Adrenal gland (tissue), 9 donors: ENCODE measurements at regions not wholly inside any gene's neighbourhood (a gene's known extent, or its start where the extent isn't known, plus 50 kb on each side); places are given as distances from the start of the nearest gene placed in this dataset.
"Not testable (repeated sequence)": the region's sequence is repeated elsewhere in the genome, so short reads cannot be mapped to it uniquely, and the experiment has no call there.

Experiments used
- DNase-seq, 7 donors: peaks; one replicate each; pipeline ENCODE4 v3.0.0-alpha.2; 2019 to 2020
- H3K27ac ChIP-seq, 5 donors: fragments of 200-600 bp; sonication (generic) in 4 of 5; 1 replicate in 3 of 5; 2 replicates in 2 of 5; pipeline versions ENCODE4 v1.5.1 to v1.8.0; 2016 to 2020; ENCODE audit warnings: mild to moderate bottlenecking in 1 of 5
- H3K27me3 ChIP-seq: fragments of 200-600 bp; 2 replicates; pipeline ENCODE4 v1.8.0; 2021
- H3K36me3 ChIP-seq, 2 donors: fragments of 200-600 bp; replicated peaks in 1 of 2; 1 replicate in 1 of 2; 2 replicates in 1 of 2; pipeline versions ENCODE4 v1.5.1 to v1.8.0; 2018 to 2022
- H3K4me1 ChIP-seq, 2 donors: fragments of 200-600 bp; replicated peaks in 1 of 2; 1 replicate in 1 of 2; 2 replicates in 1 of 2; pipeline versions ENCODE4 v1.5.1 to v1.8.0; 2018 to 2021
- H3K4me3 ChIP-seq, 4 donors: fragments of 200-600 bp; sonication (generic) in 3 of 4; one replicate each; pipeline ENCODE4 v1.5.1; 2016 to 2018
- H3K9me3 ChIP-seq, 3 donors: fragments of 200-600 bp; sonication (generic) in 1 of 3; replicated peaks in 1 of 3; 1 replicate in 2 of 3; 2 replicates in 1 of 3; pipeline versions ENCODE4 v1.5.1 to v1.8.0; 2016 to 2021
- POLR2A ChIP-seq, 2 donors: fragments of 450-650 bp; IDR thresholded peaks; one replicate each; pipeline ENCODE4 v1.6.1; 2017; ENCODE audit warnings: antibody characterized with exemption in 2 of 2, mild to moderate bottlenecking in 2 of 2, moderate library complexity in 1 of 2
- WGBS, 4 donors: extraction: QIAGEN DNeasy Blood & Tissue Kit in 2 of 4; methylation state at CpG; one replicate each; pipeline versions ENCODE4 v1.1.5 to v1.1.7; 2013 to 2017; 5-methylcytosine and 5-hydroxymethylcytosine counted together
- intact Hi-C, 2 donors: fragments of 100-400 bp; cut with DNase I; formaldehyde crosslinking; loops; one replicate each; pipeline versions ENCODE4 v1.14.1 to v1.15.0; 2022 to 2023
- TF ChIP-seq, protein P1 (sequence below), 6 experiments: fragments of 450-650 bp in 4 of 6; fragments of 200-600 bp in 2 of 6; sonication (generic) in 1 of 6; IDR thresholded peaks; 1 replicate in 5 of 6; 2 replicates in 1 of 6; pipeline versions ENCODE4 v1.5.1 to v1.8.0; 2016 to 2021; ENCODE audit warnings: antibody characterized with exemption in 6 of 6, mild to moderate bottlenecking in 2 of 6, moderate library complexity in 1 of 6
- donor health status: healthy with polysubstance abuse.
- donor health status: Bipolar disorder and iron deficiency.
- donor health status: DM: yes; HTN: yes; CAD: no.
- donor health status: DM: no; HTN: no; CAD: no.
- donor health status: DM: no; HTN: no; CAD: no.

DNA sequence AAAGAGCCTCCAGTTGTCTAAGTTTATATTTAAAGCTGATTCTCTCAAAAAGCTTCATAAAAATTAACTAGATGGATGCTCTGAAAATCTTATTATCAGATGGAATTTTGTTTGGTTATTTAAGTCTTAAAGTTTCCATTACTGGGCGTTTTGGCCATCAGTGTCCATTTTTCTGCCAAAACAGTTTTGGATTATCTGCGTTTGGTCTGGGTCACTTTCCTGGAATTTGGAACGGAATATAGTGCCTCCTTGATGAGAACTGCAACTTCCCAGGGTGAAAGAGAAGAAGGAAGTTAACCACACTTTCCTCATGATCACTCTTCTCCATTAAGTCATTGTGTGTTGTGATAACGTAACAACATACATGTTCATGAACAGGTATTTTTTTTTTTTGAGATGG is 764.9 kb upstream of the AUTS2 start:
- TF ChIP-seq, protein P1, sequence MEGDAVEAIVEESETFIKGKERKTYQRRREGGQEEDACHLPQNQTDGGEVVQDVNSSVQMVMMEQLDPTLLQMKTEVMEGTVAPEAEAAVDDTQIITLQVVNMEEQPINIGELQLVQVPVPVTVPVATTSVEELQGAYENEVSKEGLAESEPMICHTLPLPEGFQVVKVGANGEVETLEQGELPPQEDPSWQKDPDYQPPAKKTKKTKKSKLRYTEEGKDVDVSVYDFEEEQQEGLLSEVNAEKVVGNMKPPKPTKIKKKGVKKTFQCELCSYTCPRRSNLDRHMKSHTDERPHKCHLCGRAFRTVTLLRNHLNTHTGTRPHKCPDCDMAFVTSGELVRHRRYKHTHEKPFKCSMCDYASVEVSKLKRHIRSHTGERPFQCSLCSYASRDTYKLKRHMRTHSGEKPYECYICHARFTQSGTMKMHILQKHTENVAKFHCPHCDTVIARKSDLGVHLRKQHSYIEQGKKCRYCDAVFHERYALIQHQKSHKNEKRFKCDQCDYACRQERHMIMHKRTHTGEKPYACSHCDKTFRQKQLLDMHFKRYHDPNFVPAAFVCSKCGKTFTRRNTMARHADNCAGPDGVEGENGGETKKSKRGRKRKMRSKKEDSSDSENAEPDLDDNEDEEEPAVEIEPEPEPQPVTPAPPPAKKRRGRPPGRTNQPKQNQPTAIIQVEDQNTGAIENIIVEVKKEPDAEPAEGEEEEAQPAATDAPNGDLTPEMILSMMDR (IDR thresholded peaks at IDR 0.05): no peak
- TF ChIP-seq POLR2A (IDR thresholded peaks at IDR 0.05): no peak
- no peak for DNase-seq
- Histone ChIP-seq H3K27me3 (no peaks in the 10 kb centered on the region), H3K36me3 (no peaks in the 10 kb centered on the region), H3K27ac (no peak overlapping the region), H3K4me3 (no peak overlapping the region), H3K4me1 (no peaks in the 10 kb centered on the region), H3K9me3 (no peaks in the 10 kb centered on the region)
- intact Hi-C loops: no loop called here
- WGBS, 4 donors: 52 to 67% (median 62%) methylated on average over 4 of the region's 4 CpGs

DNA sequence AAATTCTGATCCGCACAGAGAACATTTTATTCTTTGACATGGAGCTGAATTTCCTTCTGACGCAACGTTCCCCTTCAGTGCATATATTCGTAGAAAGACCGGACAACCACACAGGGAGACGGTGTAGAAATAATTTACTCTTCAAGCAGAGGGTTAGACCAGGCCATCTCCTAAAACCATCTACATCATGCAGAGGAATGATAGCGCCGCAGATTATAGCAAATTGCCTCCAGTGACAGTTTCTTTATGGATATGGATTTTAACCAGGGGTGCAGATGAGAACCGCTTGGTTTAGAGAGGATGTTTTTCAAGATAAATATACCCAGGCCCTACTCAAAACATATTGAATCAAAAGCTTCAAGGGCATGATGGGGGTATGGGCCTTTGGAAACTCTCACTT is 759.3 kb upstream of the AUTS2 start:
- H3K27me3 ChIP-seq: no peaks in the 10 kb centered on the region
- H3K4me3 ChIP-seq: no peak overlapping the region
- no peaks in the 10 kb centered on the region for H3K9me3 ChIP-seq
- no peaks in the 10 kb centered on the region for H3K4me1 ChIP-seq
- H3K27ac ChIP-seq: no peak overlapping the region
- TF ChIP-seq, protein P1 (IDR thresholded peaks at IDR 0.05): no peak
- TF ChIP-seq POLR2A (IDR thresholded peaks at IDR 0.05): no peak
- 91 to 95% (median 92%) methylated on average over 9 of the region's 9 CpGs for WGBS, 4 donors
- intact Hi-C loops: no loop called here
- no peaks in the 10 kb centered on the region for H3K36me3 ChIP-seq
- DNase-seq: no peak

DNA sequence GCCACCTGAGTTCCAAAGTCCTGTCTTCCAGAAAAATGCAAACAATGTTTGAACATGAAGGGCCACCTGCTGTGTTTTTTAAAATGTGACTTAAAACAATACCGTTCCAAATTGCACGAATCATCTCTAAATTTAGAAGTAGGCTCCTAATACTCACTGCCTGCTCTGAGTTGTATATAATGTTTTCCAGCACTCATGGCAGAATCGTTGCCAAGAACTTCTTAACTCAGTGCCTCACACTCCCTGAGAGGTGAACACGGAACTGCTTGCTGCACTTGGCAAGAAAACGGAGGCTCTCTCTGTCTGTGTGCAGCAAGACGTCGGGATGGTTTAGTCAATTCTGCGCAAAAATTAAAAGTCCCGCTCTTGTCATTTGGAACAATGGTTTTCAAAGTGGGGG is 757.3 kb upstream of the AUTS2 start:
- Histone ChIP-seq H3K4me1 (no peaks in the 10 kb centered on the region), H3K4me3 (no peak overlapping the region), H3K36me3 (no peaks in the 10 kb centered on the region), H3K27ac (no peak overlapping the region), H3K27me3 (no peaks in the 10 kb centered on the region), H3K9me3 (no peaks in the 10 kb centered on the region)
- intact Hi-C loops: no loop called here
- no peak for DNase-seq
- WGBS, 4 donors: 63 to 72% (median 69%) methylated on average over 9 of the region's 9 CpGs
- TF ChIP-seq, protein P1 (IDR thresholded peaks at IDR 0.05): no peak
- TF ChIP-seq POLR2A (IDR thresholded peaks at IDR 0.05): no peak

DNA sequence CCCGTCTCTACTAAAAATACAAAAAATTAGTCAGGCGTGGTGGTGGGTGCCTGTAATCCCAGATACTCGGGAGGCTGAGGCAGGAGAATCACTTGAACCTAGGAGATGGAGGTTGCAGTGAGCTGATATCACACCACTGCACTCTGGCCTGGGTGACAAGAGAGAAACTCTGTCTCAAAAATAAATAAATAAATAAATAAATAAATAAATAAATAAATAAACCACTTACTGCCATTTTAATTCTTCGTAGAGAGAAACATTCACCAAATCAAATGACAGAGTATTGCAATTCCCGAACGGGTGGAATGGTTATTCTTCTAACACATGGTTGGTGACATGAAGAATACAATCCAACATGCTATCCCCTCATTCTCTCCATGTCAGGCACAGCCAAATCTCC is 754.3 kb upstream of the AUTS2 start:
- H3K4me3 ChIP-seq, H3K4me1 ChIP-seq, H3K36me3 ChIP-seq, H3K27ac ChIP-seq, H3K9me3 ChIP-seq, intact Hi-C loops, H3K27me3 ChIP-seq, DNase-seq: not testable (repeated sequence)
- 84 to 93% (median 90%) methylated on average over 6 of the region's 6 CpGs for WGBS, 4 donors

DNA sequence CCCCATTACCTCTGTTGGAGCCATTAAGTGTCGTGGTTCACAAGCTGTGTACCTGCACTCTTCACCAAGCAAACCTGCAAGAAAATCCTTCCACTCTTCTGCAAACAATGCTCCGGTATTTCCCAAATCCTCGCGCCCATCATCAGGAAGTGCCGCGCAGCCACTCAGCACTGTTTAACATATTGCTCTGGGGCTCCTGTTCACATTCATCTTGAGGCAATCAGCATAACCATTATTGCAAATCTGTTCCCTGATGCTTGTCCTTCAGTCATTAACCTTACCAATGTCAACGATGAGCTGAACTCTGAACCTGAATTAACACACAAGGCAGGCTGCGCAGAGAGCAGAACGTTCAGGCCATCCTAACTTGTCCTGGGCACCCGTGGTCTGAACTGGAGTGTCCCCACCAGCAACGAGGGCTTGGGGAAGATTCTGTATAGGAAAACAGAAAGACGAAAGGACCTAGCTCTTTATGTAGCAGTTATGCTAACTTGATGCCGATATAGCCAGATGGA is 751.4 kb upstream of the AUTS2 start:
- intact Hi-C loops: no loop called here
- Histone ChIP-seq H3K4me3 (no peak overlapping the region), H3K27ac (no peak overlapping the region), H3K9me3 (no peaks in the 10 kb centered on the region), H3K27me3 (no peaks in the 10 kb centered on the region), H3K4me1 (no peaks in the 10 kb centered on the region), H3K36me3 (no peaks in the 10 kb centered on the region)
- no peak for TF ChIP-seq POLR2A (IDR thresholded peaks at IDR 0.05)
- TF ChIP-seq, protein P1 (IDR thresholded peaks at IDR 0.05): no peak
- DNase-seq: no peak
- WGBS, 4 donors: 76 to 85% (median 81%) methylated on average over 13 of the region's 13 CpGs
